ENCODE measurements at regions not wholly inside any gene's neighbourhood (a gene's known extent, or its start where the extent isn't known, plus 50 kb on each side); places are given as distances from the start of the nearest gene placed in this dataset.
"Not testable (repeated sequence)": the region's sequence is repeated elsewhere in the genome, so short reads cannot be mapped to it uniquely, and the experiment has no call there.

GRCh38 chr18:54433368-54433767, 75.7 kb downstream of the C18orf54 start:
- H3K4me1 Mint-ChIP-seq: no peaks in the 10 kb centered on the region
- no peak overlapping the region for H3K27ac Mint-ChIP-seq
- CTCF ChIA-PET: no interaction called here
- no peaks in the 10 kb centered on the region for H3K36me3 Mint-ChIP-seq
- no peak overlapping the region for H3K4me3 Mint-ChIP-seq
- no peaks in the 10 kb centered on the region for H3K9me3 Mint-ChIP-seq
- peaks cover 8% of the 10 kb centered on the region for H3K27me3 Mint-ChIP-seq
- no peak for DNase-seq

GRCh38 chr18:54433857-54434256, 76.2 kb downstream of the C18orf54 start:
- Mint-ChIP-seq H3K36me3 (no peaks in the 10 kb centered on the region), H3K4me3 (no peak overlapping the region), H3K27ac (no peak overlapping the region), H3K4me1 (no peaks in the 10 kb centered on the region), H3K27me3 (peaks cover 10% of the 10 kb centered on the region), H3K9me3 (no peaks in the 10 kb centered on the region)
- no peak for DNase-seq
- CTCF ChIA-PET: no interaction called here

GRCh38 chr18:54434453-54434852, 76.7 kb downstream of the C18orf54 start:
- Mint-ChIP-seq H3K36me3 (no peaks in the 10 kb centered on the region), H3K4me1 (no peaks in the 10 kb centered on the region), H3K4me3 (no peak overlapping the region), H3K27me3 (peaks cover 11% of the 10 kb centered on the region), H3K27ac (no peak overlapping the region), H3K9me3 (no peaks in the 10 kb centered on the region)
- no peak for DNase-seq
- CTCF ChIA-PET: interaction anchor here (0.5 kb wide), 1 partner anchor 42 kb away, joined by 3 read pairs; no protein-coding TSS in a partner anchor

GRCh38 chr18:54436501-54436900, 78.8 kb downstream of the C18orf54 start:
- DNase-seq: no peak
- Mint-ChIP-seq H3K4me1 (no peaks in the 10 kb centered on the region), H3K27ac (no peak overlapping the region), H3K36me3 (no peaks in the 10 kb centered on the region), H3K27me3 (peaks cover 15% of the 10 kb centered on the region), H3K4me3 (no peak overlapping the region), H3K9me3 (no peaks in the 10 kb centered on the region)
- CTCF ChIA-PET: no interaction called here

- CTCF ChIA-PET: interaction anchor here (0.8 kb wide), 1 partner anchor 206 kb away, joined by 3 read pairs; no protein-coding TSS in a partner anchor
- Mint-ChIP-seq H3K9me3 (no peaks in the 10 kb centered on the region), H3K4me1 (no peaks in the 10 kb centered on the region), H3K27me3 (peaks cover 26% of the 10 kb centered on the region), H3K4me3 (no peak overlapping the region), H3K27ac (no peak overlapping the region), H3K36me3 (no peaks in the 10 kb centered on the region)
- no peak for DNase-seq
These were observed 82.6 kb downstream of the C18orf54 start for GRCh38 chr18:54440292-54440691.

GRCh38 chr18:54444319-54444914, 86.7 kb downstream of the C18orf54 start:
- CTCF ChIA-PET: interaction anchor here (0.6 to 2.9 kb wide), 8 partner anchors 198 to 542 kb away, joined by 3 to 30 read pairs (median 4); no protein-coding TSS in a partner anchor
- H3K4me1 Mint-ChIP-seq: no peaks in the 10 kb centered on the region
- H3K36me3 Mint-ChIP-seq: no peaks in the 10 kb centered on the region
- peak; percentile 61 for DNase-seq
- peaks cover 19% of the 10 kb centered on the region for H3K27me3 Mint-ChIP-seq
- no peaks in the 10 kb centered on the region for H3K9me3 Mint-ChIP-seq
- H3K27ac Mint-ChIP-seq: no peak overlapping the region
- H3K4me3 Mint-ChIP-seq: no peak overlapping the region

GRCh38 chr18:54453996-54454395, 96.3 kb downstream of the C18orf54 start:
- DNase-seq: no peak
- Mint-ChIP-seq H3K27me3 (peaks cover 10% of the 10 kb centered on the region), H3K9me3 (no peaks in the 10 kb centered on the region), H3K4me1 (no peaks in the 10 kb centered on the region), H3K4me3 (no peak overlapping the region), H3K36me3 (no peaks in the 10 kb centered on the region), H3K27ac (no peak overlapping the region)
- CTCF ChIA-PET: no interaction called here

GRCh38 chr18:54465502-54465901, 107.8 kb downstream of the C18orf54 start:
- CTCF ChIA-PET: no interaction called here

GRCh38 chr18:54466248-54467005, 108.7 kb downstream of the C18orf54 start:
- no peaks in the 10 kb centered on the region for H3K36me3 Mint-ChIP-seq
- H3K27ac Mint-ChIP-seq: no peak overlapping the region
- DNase-seq: no peak
- no peaks in the 10 kb centered on the region for H3K27me3 Mint-ChIP-seq
- no peak overlapping the region for H3K4me3 Mint-ChIP-seq
- H3K4me1 Mint-ChIP-seq: no peaks in the 10 kb centered on the region
- CTCF ChIA-PET: no interaction called here
- H3K9me3 Mint-ChIP-seq: peaks cover 2% of the 10 kb centered on the region

More at GRCh38 chr18:54465502-54465901, 107.8 kb downstream of the C18orf54 start:
- H3K4me1 Mint-ChIP-seq: no peaks in the 10 kb centered on the region
- H3K4me3 Mint-ChIP-seq: no peak overlapping the region
- no peaks in the 10 kb centered on the region for H3K27me3 Mint-ChIP-seq
- H3K36me3 Mint-ChIP-seq: no peaks in the 10 kb centered on the region
- DNase-seq: no peak
- no peak overlapping the region for H3K27ac Mint-ChIP-seq
- H3K9me3 Mint-ChIP-seq: peaks cover 2% of the 10 kb centered on the region

GRCh38 chr18:54479365-54479764, 111.7 kb upstream of the DYNAP start:
- no peak overlapping the region for H3K27ac Mint-ChIP-seq
- DNase-seq: no peak
- no peaks in the 10 kb centered on the region for H3K36me3 Mint-ChIP-seq
- CTCF ChIA-PET: no interaction called here
- H3K4me3 Mint-ChIP-seq: no peak overlapping the region
- H3K27me3 Mint-ChIP-seq: peaks cover 8% of the 10 kb centered on the region
- H3K9me3 Mint-ChIP-seq: no peaks in the 10 kb centered on the region
- H3K4me1 Mint-ChIP-seq: no peaks in the 10 kb centered on the region

GRCh38 chr18:54480616-54481015, 110.4 kb upstream of the DYNAP start:
- no peaks in the 10 kb centered on the region for H3K36me3 Mint-ChIP-seq
- DNase-seq: no peak
- H3K4me1 Mint-ChIP-seq: no peaks in the 10 kb centered on the region
- no peak overlapping the region for H3K27ac Mint-ChIP-seq
- H3K9me3 Mint-ChIP-seq: no peaks in the 10 kb centered on the region
- CTCF ChIA-PET: no interaction called here
- peaks cover 8% of the 10 kb centered on the region for H3K27me3 Mint-ChIP-seq
- no peak overlapping the region for H3K4me3 Mint-ChIP-seq

- H3K36me3 Mint-ChIP-seq, H3K9me3 Mint-ChIP-seq, H3K27me3 Mint-ChIP-seq, H3K4me3 Mint-ChIP-seq, H3K27ac Mint-ChIP-seq, DNase-seq, H3K4me1 Mint-ChIP-seq: not testable (repeated sequence)
- CTCF ChIA-PET: interaction anchor here (0.7 kb wide), 1 partner anchor 215 kb away, joined by 3 read pairs; no protein-coding TSS in a partner anchor
These were observed 88.6 kb upstream of the DYNAP start for GRCh38 chr18:54502451-54502850.

- CTCF ChIA-PET: no interaction called here
These were observed 87.7 kb upstream of the DYNAP start for GRCh38 chr18:54503131-54503894.

GRCh38 chr18:54506516-54507261, 84.4 kb upstream of the DYNAP start:
- CTCF ChIA-PET: no interaction called here
- H3K9me3 Mint-ChIP-seq: no peaks in the 10 kb centered on the region
- no peak overlapping the region for H3K4me3 Mint-ChIP-seq

More at GRCh38 chr18:54503131-54503894, 87.7 kb upstream of the DYNAP start:
- Mint-ChIP-seq H3K36me3 (no peaks in the 10 kb centered on the region), H3K9me3 (no peaks in the 10 kb centered on the region), H3K4me3 (no peak overlapping the region), H3K27ac (no peak overlapping the region), H3K27me3 (no peaks in the 10 kb centered on the region), H3K4me1 (no peaks in the 10 kb centered on the region)
- no peak for DNase-seq

More at GRCh38 chr18:54506516-54507261, 84.4 kb upstream of the DYNAP start:
- no peaks in the 10 kb centered on the region for H3K36me3 Mint-ChIP-seq
- H3K27ac Mint-ChIP-seq: no peak overlapping the region
- no peaks in the 10 kb centered on the region for H3K27me3 Mint-ChIP-seq
- no peaks in the 10 kb centered on the region for H3K4me1 Mint-ChIP-seq
- no peak for DNase-seq
